ENCODE measurements at regions not wholly inside any gene's neighbourhood (a gene's known extent, or its start where the extent isn't known, plus 50 kb on each side); places are given as distances from the start of the nearest gene placed in this dataset.

- TF ChIP-seq KDM4B (IDR thresholded peaks at IDR 0.05; ENCODE audit: borderline replicate concordance in 2 of 2, low read depth in 1 of 2) (no peak), ZFX (CRISPR knock-in tag; IDR thresholded peaks at IDR 0.05) (peak; percentile 53), FOXM1 (IDR thresholded peaks at IDR 0.05; ENCODE audit: low read depth) (no peak), FOXM1 (CRISPR knock-in tag; IDR thresholded peaks at IDR 0.05; ENCODE audit: low read depth) (no peak), MAX (CRISPR knock-in tag; IDR thresholded peaks at IDR 0.05) (peak; percentile 60), HNRNPL (IDR thresholded peaks at IDR 0.05; ENCODE audit: low read depth, low read length) (no peak), MCM3 (IDR thresholded peaks at IDR 0.05) (no peak), STAT5A (IDR thresholded peaks at IDR 0.05; ENCODE audit: borderline replicate concordance, low read length) (no peak), ZNF444 (CRISPR knock-in tag; IDR thresholded peaks at IDR 0.05) (no peak), DIDO1 (tag; IDR thresholded peaks at IDR 0.05; ENCODE audit: low read depth) (no peak), ZNF707 (CRISPR knock-in tag; conservative IDR thresholded peaks at IDR 0.05) (no peak), ZSCAN29 (IDR thresholded peaks at IDR 0.05) (no peak), ZBTB2 (IDR thresholded peaks at IDR 0.05) (no peak), RBM15 (IDR thresholded peaks at IDR 0.05; ENCODE audit: insufficient read depth, low read length) (no peak), NBN (IDR thresholded peaks at IDR 0.05; ENCODE audit: low read depth) (no peak), CBX2 (IDR thresholded peaks at IDR 0.05; ENCODE audit: insufficient read depth, low read length, poor library complexity, severe bottlenecking) (no peak), ZNF124 (CRISPR knock-in tag; IDR thresholded peaks at IDR 0.05) (no peak), BCLAF1 (IDR thresholded peaks at IDR 0.05; ENCODE audit: borderline replicate concordance in 1 of 2, control insufficient read depth in 1 of 2, low read depth in 2 of 2, low read length in 1 of 2) (no peak)
- TF ChIP-seq, protein P1, sequence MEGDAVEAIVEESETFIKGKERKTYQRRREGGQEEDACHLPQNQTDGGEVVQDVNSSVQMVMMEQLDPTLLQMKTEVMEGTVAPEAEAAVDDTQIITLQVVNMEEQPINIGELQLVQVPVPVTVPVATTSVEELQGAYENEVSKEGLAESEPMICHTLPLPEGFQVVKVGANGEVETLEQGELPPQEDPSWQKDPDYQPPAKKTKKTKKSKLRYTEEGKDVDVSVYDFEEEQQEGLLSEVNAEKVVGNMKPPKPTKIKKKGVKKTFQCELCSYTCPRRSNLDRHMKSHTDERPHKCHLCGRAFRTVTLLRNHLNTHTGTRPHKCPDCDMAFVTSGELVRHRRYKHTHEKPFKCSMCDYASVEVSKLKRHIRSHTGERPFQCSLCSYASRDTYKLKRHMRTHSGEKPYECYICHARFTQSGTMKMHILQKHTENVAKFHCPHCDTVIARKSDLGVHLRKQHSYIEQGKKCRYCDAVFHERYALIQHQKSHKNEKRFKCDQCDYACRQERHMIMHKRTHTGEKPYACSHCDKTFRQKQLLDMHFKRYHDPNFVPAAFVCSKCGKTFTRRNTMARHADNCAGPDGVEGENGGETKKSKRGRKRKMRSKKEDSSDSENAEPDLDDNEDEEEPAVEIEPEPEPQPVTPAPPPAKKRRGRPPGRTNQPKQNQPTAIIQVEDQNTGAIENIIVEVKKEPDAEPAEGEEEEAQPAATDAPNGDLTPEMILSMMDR (IDR thresholded peaks at IDR 0.05 in 2 of 3, conservative IDR thresholded peaks at IDR 0.05 in 1 of 3; ENCODE audit: insufficient read depth in 2 of 3, low read depth in 1 of 3, low read length in 3 of 3) = no peak
- TF ChIP-seq, protein P2, sequence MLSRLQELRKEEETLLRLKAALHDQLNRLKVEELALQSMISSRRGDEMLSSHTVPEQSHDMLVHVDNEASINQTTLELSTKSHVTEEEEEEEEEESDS (CRISPR knock-in tag; IDR thresholded peaks at IDR 0.05) = no peak
- TF ChIP-seq, protein P3, sequence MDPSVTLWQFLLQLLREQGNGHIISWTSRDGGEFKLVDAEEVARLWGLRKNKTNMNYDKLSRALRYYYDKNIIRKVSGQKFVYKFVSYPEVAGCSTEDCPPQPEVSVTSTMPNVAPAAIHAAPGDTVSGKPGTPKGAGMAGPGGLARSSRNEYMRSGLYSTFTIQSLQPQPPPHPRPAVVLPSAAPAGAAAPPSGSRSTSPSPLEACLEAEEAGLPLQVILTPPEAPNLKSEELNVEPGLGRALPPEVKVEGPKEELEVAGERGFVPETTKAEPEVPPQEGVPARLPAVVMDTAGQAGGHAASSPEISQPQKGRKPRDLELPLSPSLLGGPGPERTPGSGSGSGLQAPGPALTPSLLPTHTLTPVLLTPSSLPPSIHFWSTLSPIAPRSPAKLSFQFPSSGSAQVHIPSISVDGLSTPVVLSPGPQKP (CRISPR knock-in tag; IDR thresholded peaks at IDR 0.05) = no peak
Observed at GRCh38 chr14:100406505-100407131, 83.5 kb downstream of the SLC25A47 start (continued).
